Neural cell (in vitro differentiated cells): ENCODE measurements at regions not wholly inside any gene's neighbourhood (a gene's known extent, or its start where the extent isn't known, plus 50 kb on each side); places are given as distances from the start of the nearest gene placed in this dataset.
"Not testable (repeated sequence)": the region's sequence is repeated elsewhere in the genome, so short reads cannot be mapped to it uniquely, and the experiment has no call there.

Experiments
- H2AFZ ChIP-seq: fragments of 200-600, 300-800 bp; sonication (generic), shearing (Covaris generic); 2 replicates; pipeline ENCODE4 v1.6.0; 2014; ENCODE audit warnings: low read depth, mild to moderate bottlenecking, antibody characterized with exemption, low read length, moderate library complexity
- H3F3A ChIP-seq: fragments of 200-600 bp; shearing (Covaris generic); 2 replicates; pipeline ENCODE4 v1.6.1; 2016; ENCODE audit warnings: mild to moderate bottlenecking, moderate library complexity, mixed read lengths, antibody characterized with exemption, low read length; ENCODE audit not compliant: insufficient read depth, poor library complexity, severe bottlenecking
- H3K27ac ChIP-seq: fragments of 200-600, 300-800 bp; sonication (generic), shearing (Covaris generic); 2 replicates; pipeline ENCODE4 v1.5.1; 2014; ENCODE audit warnings: mild to moderate bottlenecking, low read length, moderate library complexity
- H3K27me3 ChIP-seq: fragments of 300-800, 200-600 bp; sonication (generic), shearing (Covaris generic); 2 replicates; pipeline ENCODE4 v1.6.0; 2014; ENCODE audit warnings: mild to moderate bottlenecking, low read depth, low read length, moderate library complexity; ENCODE audit not compliant: insufficient read depth
- H3K36me3 ChIP-seq: fragments of 300-800, 200-600 bp; sonication (generic), shearing (Covaris generic); 2 replicates; pipeline ENCODE4 v1.5.1; 2014; ENCODE audit warnings: mild to moderate bottlenecking, antibody characterized with exemption, low read length, moderate library complexity; ENCODE audit not compliant: insufficient read depth
- H3K4me2 ChIP-seq: fragments of 300-800, 200-600 bp; sonication (generic), shearing (Covaris generic); 2 replicates; pipeline ENCODE4 v1.6.0; 2014; ENCODE audit warnings: mild to moderate bottlenecking, low read length
- H3K4me3 ChIP-seq: fragments of 300-800, 200-600 bp; sonication (generic), shearing (Covaris generic); 2 replicates; pipeline ENCODE4 v1.5.1; 2014; ENCODE audit warnings: mild to moderate bottlenecking, low read length, moderate library complexity
- H3K79me2 ChIP-seq: fragments of 200-600 bp; shearing (Covaris generic); replicated peaks from 2 replicates; pipeline ENCODE4 v1.6.0; 2014; ENCODE audit warnings: mild to moderate bottlenecking, low read length, moderate library complexity; ENCODE audit not compliant: insufficient read depth
- H3K9ac ChIP-seq: fragments of 300-800, 200-600 bp; sonication (generic), shearing (Covaris generic); 2 replicates; pipeline ENCODE4 v1.6.1; 2016; ENCODE audit warnings: mild to moderate bottlenecking, low read length, mixed read lengths
- H3K9me2 ChIP-seq: fragments of 200-600 bp; shearing (Covaris generic); 2 replicates; pipeline ENCODE4 v1.6.1; 2016; ENCODE audit warnings: mild to moderate bottlenecking, low read length, mixed read lengths; ENCODE audit not compliant: insufficient read depth
- H3K9me3 ChIP-seq: fragments of 200-600, 300-800 bp; sonication (generic), shearing (Covaris generic); 2 replicates; pipeline ENCODE4 v1.6.1; 2016; ENCODE audit warnings: mild to moderate bottlenecking, mixed run types, low read length, moderate library complexity, mixed read lengths
- H4K20me1 ChIP-seq: fragments of 200-600 bp; shearing (Covaris generic); 2 replicates; pipeline ENCODE4 v1.6.1; 2016; ENCODE audit warnings: mild to moderate bottlenecking, mixed run types; ENCODE audit not compliant: insufficient read depth
- EZH2 ChIP-seq: fragments of 200-600, 300-800 bp; shearing (Covaris generic), sonication (generic); IDR thresholded peaks from 2 replicates; pipeline ENCODE4 v1.6.1; 2014; ENCODE audit warnings: antibody characterized with exemption, low read length, borderline replicate concordance, mild to moderate bottlenecking; ENCODE audit not compliant: insufficient read depth, poor library complexity, severe bottlenecking
- MXI1 ChIP-seq: fragments of 450-650 bp; conservative IDR thresholded peaks from 2 replicates; pipeline ENCODE4 v1.6.1; 2014; ENCODE audit warnings: antibody characterized with exemption, mild to moderate bottlenecking; ENCODE audit not compliant: poor library complexity, severe bottlenecking
- POLR2AphosphoS5 ChIP-seq: IDR thresholded peaks from 2 replicates; pipeline ENCODE4 v1.6.1; 2012
- RAD21 ChIP-seq: fragments of 450-650 bp; conservative IDR thresholded peaks from 2 replicates; pipeline ENCODE4 v1.6.1; 2014; ENCODE audit warnings: antibody characterized with exemption, mild to moderate bottlenecking, moderate library complexity
- REST ChIP-seq: IDR thresholded peaks from 2 replicates; pipeline ENCODE4 v1.6.1; 2012; ENCODE audit warnings: borderline replicate concordance
- SMC3 ChIP-seq: fragments of 450-650 bp; conservative IDR thresholded peaks from 2 replicates; pipeline ENCODE4 v1.6.1; 2014; ENCODE audit warnings: antibody characterized with exemption, mild to moderate bottlenecking, moderate library complexity; ENCODE audit not compliant: poor library complexity
- TAF1 ChIP-seq: IDR thresholded peaks from 2 replicates; pipeline ENCODE4 v1.6.1; 2012; ENCODE audit warnings: low read depth
- TF ChIP-seq, protein P1 (sequence below): fragments of 450-650 bp; IDR thresholded peaks from 2 replicates; pipeline ENCODE4 v1.5.1; 2014; ENCODE audit warnings: antibody characterized with exemption, mild to moderate bottlenecking, moderate library complexity; ENCODE audit not compliant: poor library complexity, severe bottlenecking

DNA sequence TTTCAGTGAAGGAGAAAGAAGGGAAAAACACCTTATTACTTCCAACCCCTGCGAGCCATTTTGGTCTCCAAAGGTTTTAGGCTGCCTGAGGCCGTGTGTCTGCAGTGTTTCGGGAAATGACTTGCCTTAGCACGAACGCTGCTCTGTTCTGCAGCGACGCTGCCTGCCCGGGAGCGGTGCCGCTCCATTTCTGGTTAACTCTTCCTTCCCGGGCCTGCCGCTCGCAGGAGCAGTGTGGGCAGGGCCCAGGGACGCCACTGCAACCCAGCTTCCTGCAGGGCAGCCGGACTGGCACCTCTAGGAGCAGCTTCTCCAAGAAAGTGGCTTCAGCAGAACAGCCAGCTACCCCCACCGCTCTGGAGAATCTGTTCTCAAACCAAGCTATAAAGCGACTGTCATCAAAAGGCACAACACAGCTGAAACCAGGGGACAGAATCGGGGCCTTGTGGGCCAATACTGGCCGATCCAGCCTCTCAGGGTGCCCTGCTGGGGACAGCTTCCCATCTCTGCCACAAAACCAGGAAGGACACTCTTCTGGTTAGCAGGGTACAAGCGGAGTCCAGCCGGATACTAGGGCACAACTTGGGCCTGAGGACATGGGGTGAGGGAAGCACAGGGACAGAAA, 72.2 kb downstream of the KCTD15 start:
- no peaks in the 10 kb centered on the region for H3K36me3 ChIP-seq
- H3F3A ChIP-seq = no peaks in the 10 kb centered on the region
- no peaks in the 10 kb centered on the region for H3K27me3 ChIP-seq
- H3K79me2 ChIP-seq = no peaks in the 10 kb centered on the region
- TF ChIP-seq, protein P1, sequence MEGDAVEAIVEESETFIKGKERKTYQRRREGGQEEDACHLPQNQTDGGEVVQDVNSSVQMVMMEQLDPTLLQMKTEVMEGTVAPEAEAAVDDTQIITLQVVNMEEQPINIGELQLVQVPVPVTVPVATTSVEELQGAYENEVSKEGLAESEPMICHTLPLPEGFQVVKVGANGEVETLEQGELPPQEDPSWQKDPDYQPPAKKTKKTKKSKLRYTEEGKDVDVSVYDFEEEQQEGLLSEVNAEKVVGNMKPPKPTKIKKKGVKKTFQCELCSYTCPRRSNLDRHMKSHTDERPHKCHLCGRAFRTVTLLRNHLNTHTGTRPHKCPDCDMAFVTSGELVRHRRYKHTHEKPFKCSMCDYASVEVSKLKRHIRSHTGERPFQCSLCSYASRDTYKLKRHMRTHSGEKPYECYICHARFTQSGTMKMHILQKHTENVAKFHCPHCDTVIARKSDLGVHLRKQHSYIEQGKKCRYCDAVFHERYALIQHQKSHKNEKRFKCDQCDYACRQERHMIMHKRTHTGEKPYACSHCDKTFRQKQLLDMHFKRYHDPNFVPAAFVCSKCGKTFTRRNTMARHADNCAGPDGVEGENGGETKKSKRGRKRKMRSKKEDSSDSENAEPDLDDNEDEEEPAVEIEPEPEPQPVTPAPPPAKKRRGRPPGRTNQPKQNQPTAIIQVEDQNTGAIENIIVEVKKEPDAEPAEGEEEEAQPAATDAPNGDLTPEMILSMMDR = no peak
- TF ChIP-seq TAF1 (no peak), EZH2 (no peak), POLR2AphosphoS5 (no peak), RAD21 (no peak), REST (no peak), MXI1 (no peak), SMC3 (no peak)
- no peaks in the 10 kb centered on the region for H4K20me1 ChIP-seq
- no peak overlapping the region for H3K4me2 ChIP-seq
- no peak overlapping the region for H3K9ac ChIP-seq
- H3K27ac ChIP-seq = no peak overlapping the region
- H3K9me3 ChIP-seq = no peaks in the 10 kb centered on the region
- no peaks in the 10 kb centered on the region for H3K9me2 ChIP-seq
- peak overlapping the region; percentile 23 for H3K4me3 ChIP-seq
- no peak overlapping the region for H2AFZ ChIP-seq

DNA sequence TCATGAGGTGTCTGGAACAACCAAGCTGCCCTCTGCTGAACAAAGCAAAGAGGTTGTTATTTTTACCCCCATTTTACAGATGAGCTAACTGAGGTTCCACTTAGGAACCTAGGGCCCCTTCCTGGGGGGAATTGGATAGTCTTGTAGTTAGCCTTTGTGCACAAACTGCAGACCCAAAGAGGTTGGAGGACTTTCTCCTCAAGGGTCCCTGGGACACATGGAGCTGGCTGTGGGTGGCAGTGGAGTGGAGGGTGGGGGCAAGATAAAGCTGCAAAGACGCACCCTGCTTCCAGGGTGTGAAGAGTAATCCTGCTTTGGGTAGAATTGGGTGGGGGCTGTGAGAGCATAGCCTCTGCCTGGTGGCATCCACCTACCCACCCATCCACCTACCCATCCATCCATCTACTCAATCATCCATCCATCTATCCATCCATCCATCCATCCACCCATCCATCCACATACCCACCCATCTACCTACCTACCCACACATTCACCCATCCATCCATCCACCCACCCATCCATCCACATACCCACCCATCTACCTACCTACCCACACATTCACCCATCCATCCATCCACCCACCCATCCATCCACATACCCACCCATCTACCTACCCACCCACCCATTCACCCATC, 73.7 kb downstream of the KCTD15 start:
- not testable (repeated sequence) for H3K79me2 ChIP-seq, H3K9ac ChIP-seq, H3K4me3 ChIP-seq, H2AFZ ChIP-seq, H3F3A ChIP-seq, H3K36me3 ChIP-seq, H3K27me3 ChIP-seq, H3K4me2 ChIP-seq, H4K20me1 ChIP-seq, H3K9me2 ChIP-seq, H3K9me3 ChIP-seq, H3K27ac ChIP-seq

- Histone ChIP-seq H2AFZ (no peak overlapping the region), H3K36me3 (no peaks in the 10 kb centered on the region), H3K9me2 (no peaks in the 10 kb centered on the region), H3K4me3 (no peak overlapping the region), H3K9ac (no peak overlapping the region), H3K27me3 (no peaks in the 10 kb centered on the region), H3K27ac (no peak overlapping the region), H3K9me3 (no peaks in the 10 kb centered on the region), H3F3A (no peaks in the 10 kb centered on the region), H4K20me1 (no peaks in the 10 kb centered on the region), H3K4me2 (no peak overlapping the region), H3K79me2 (no peaks in the 10 kb centered on the region)
- TF ChIP-seq REST (no peak), TAF1 (no peak)
Observed at GRCh38 chr19:33871605-33872004, 74.9 kb downstream of the KCTD15 start.
